ENCODE measurements at regions not wholly inside any gene's neighbourhood (a gene's known extent, or its start where the extent isn't known, plus 50 kb on each side); places are given as distances from the start of the nearest gene placed in this dataset.

- H3K36me3 ChIP-seq (ENCODE audit: control insufficient read depth in 2 of 2, extremely low read depth in 1 of 2, insufficient read depth in 2 of 2, low read length in 2 of 2), result no peaks in the 10 kb centered on the region
- DNase-seq (ENCODE audit: low read depth, low spot score) (no peak), FAIRE-seq (no peak)
- H3K9me3 ChIP-seq (replicated peaks; ENCODE audit: control insufficient read depth, insufficient read depth, low read length), result no peaks in the 10 kb centered on the region
- H3K9ac ChIP-seq (replicated peaks; ENCODE audit: extremely low read depth, insufficient read depth, low read length), result no peak overlapping the region
- no peak overlapping the region for H2AFZ ChIP-seq (ENCODE audit: low read depth, low read length)
- CTCF ChIA-PET, result no interaction called here
- H4K20me1 ChIP-seq (replicated peaks; ENCODE audit: control insufficient read depth, extremely low read depth, insufficient read depth, low read length), result no peaks in the 10 kb centered on the region
- H3K79me2 ChIP-seq (ENCODE audit: control insufficient read depth, insufficient read depth, low read length), result no peaks in the 10 kb centered on the region
- H3K4me1 ChIP-seq (ENCODE audit: control insufficient read depth, extremely low read depth, insufficient read depth, low read length), result no peaks in the 10 kb centered on the region
- intact Hi-C loops (cut with micrococcal nuclease), result no loop called here
- no peak overlapping the region for H3K4me2 ChIP-seq (ENCODE audit: insufficient read depth, low read length)
- POLR2A ChIA-PET, result no interaction called here
- dilution Hi-C loops (cut with MboI; ENCODE audit: extremely low pct_ligation_motif_present, low sequenced_read_pairs), result no loop called here
- H3K27ac ChIP-seq (ENCODE audit: insufficient read depth, low read depth, low read length), result no peak overlapping the region
- no peak overlapping the region for H3K4me3 ChIP-seq (replicated peaks in 1 of 3; ENCODE audit: insufficient read depth in 1 of 3, low read depth in 1 of 3, low read length in 3 of 3)
- no peaks in the 10 kb centered on the region for H3K27me3 ChIP-seq (ENCODE audit: control insufficient read depth in 2 of 2, insufficient read depth in 2 of 2, low read length in 2 of 2)
- no peaks in the 10 kb centered on the region for H3K9me1 ChIP-seq (replicated peaks; ENCODE audit: control insufficient read depth, extremely low read depth, insufficient read depth, low read length)
- no peak for TF ChIP-seq POLR2A (IDR thresholded peaks at IDR 0.05; ENCODE audit: low read depth, low read length)
- no peak for TF ChIP-seq FOS (IDR thresholded peaks at IDR 0.05; ENCODE audit: borderline replicate concordance, insufficient read depth, low read length)
- TF ChIP-seq GATA2 (IDR thresholded peaks at IDR 0.05; ENCODE audit: insufficient read depth, insufficient read length, low read depth, low read length), result no peak
- no peak for TF ChIP-seq POLR2AphosphoS5 (IDR thresholded peaks at IDR 0.05; ENCODE audit: insufficient read depth, low read depth, low read length)
- TF ChIP-seq JUN (IDR thresholded peaks at IDR 0.05; ENCODE audit: borderline replicate concordance, insufficient read depth, insufficient read length, low read depth), result no peak
- no peak for TF ChIP-seq CTCF (IDR thresholded peaks at IDR 0.05; ENCODE audit: extremely low read depth in 1 of 2, insufficient read depth in 1 of 2, low read depth in 1 of 2, low read length in 2 of 2)
- no peak for TF ChIP-seq EZH2 (IDR thresholded peaks at IDR 0.05; ENCODE audit: borderline replicate concordance, low read depth, low read length, severe bottlenecking)
- TF ChIP-seq MYC (IDR thresholded peaks at IDR 0.05; ENCODE audit: low read depth, low read length), result no peak
- no peak for TF ChIP-seq MAX (IDR thresholded peaks at IDR 0.05; ENCODE audit: insufficient read depth, insufficient read length)
- no TSS peak for BruUV-seq (replicated peaks)
Observed at GRCh38 chr5:20956134-20956533, 968.1 kb upstream of the CDH18 start.

All from endothelial cell of umbilical vein (primary cell).